Osteocyte (in vitro differentiated cells): ENCODE measurements at regions not wholly inside any gene's neighbourhood (a gene's known extent, or its start where the extent isn't known, plus 50 kb on each side); places are given as distances from the start of the nearest gene placed in this dataset.

ENCODE experiments used
- DNase-seq: peaks from one replicate; pipeline ENCODE4 v3.0.0; 2021; ENCODE audit warnings: mixed read lengths; ENCODE audit not compliant: unreplicated experiment; ENCODE audit errors: extremely low spot score
- H3K27ac Mint-ChIP-seq: one replicate; pipeline ENCODE4 v1.8.0; 2021; ENCODE audit warnings: mild to moderate bottlenecking, mixed read lengths; ENCODE audit not compliant: unreplicated experiment
- H3K27me3 Mint-ChIP-seq: one replicate; pipeline ENCODE4 v1.8.0; 2021; ENCODE audit warnings: mixed read lengths; ENCODE audit not compliant: unreplicated experiment
- H3K36me3 Mint-ChIP-seq: one replicate; pipeline ENCODE4 v1.8.0; 2021; ENCODE audit warnings: mixed read lengths; ENCODE audit not compliant: unreplicated experiment
- H3K4me1 Mint-ChIP-seq: one replicate; pipeline ENCODE4 v1.8.0; 2021; ENCODE audit warnings: mixed read lengths; ENCODE audit not compliant: unreplicated experiment
- H3K4me3 Mint-ChIP-seq: one replicate; pipeline ENCODE4 v1.8.0; 2021; ENCODE audit warnings: mild to moderate bottlenecking, moderate library complexity, mixed read lengths; ENCODE audit not compliant: unreplicated experiment
- H3K9me3 Mint-ChIP-seq: one replicate; pipeline ENCODE4 v1.8.0; 2021; ENCODE audit warnings: mixed read lengths; ENCODE audit not compliant: unreplicated experiment
- CTCF ChIP-seq: fragments of 200-600 bp; sonication (generic); IDR thresholded peaks from 2 replicates; pipeline ENCODE4 v1.5.0; 2021; ENCODE audit warnings: antibody characterized with exemption, mild to moderate bottlenecking, moderate library complexity

GRCh38 chr1:72915581-72915980 is 633.2 kb upstream of the NEGR1 start:
- H3K4me3 Mint-ChIP-seq = no peak overlapping the region
- H3K27me3 Mint-ChIP-seq = peaks cover 7% of the 10 kb centered on the region
- H3K36me3 Mint-ChIP-seq = no peaks in the 10 kb centered on the region
- H3K4me1 Mint-ChIP-seq = no peaks in the 10 kb centered on the region
- TF ChIP-seq CTCF = no peak
- DNase-seq = no peak
- H3K9me3 Mint-ChIP-seq = no peaks in the 10 kb centered on the region
- H3K27ac Mint-ChIP-seq = no peak overlapping the region

DNA sequence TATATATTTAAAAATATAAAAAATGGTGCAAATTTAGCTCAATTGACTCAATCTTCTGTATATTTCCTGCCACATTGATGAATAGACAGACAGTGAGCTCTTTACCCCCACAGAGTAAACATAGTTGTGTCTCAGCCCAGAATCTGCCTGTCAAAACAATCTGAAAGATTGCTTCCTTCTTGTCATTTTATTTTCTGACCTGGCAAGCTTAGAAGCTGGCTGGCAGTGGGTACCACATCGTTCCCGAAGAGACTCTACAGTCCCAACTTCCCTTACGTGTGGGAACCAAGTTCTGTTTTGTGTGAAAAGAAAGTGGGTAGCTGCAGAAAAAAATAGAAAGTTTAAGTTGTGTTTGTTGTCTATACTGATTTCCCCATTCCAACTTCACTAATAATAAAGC is 629.3 kb upstream of the NEGR1 start:
- Mint-ChIP-seq H3K27me3 (peaks cover 8% of the 10 kb centered on the region), H3K27ac (no peak overlapping the region), H3K36me3 (no peaks in the 10 kb centered on the region), H3K9me3 (no peaks in the 10 kb centered on the region), H3K4me3 (no peak overlapping the region), H3K4me1 (no peaks in the 10 kb centered on the region)
- no peak for DNase-seq
- no peak for TF ChIP-seq CTCF

GRCh38 chr1:72896256-72896655 is 613.9 kb upstream of the NEGR1 start:
- Mint-ChIP-seq H3K27me3 (peaks cover 3% of the 10 kb centered on the region), H3K4me3 (no peak overlapping the region), H3K9me3 (no peaks in the 10 kb centered on the region), H3K4me1 (no peaks in the 10 kb centered on the region), H3K27ac (no peak overlapping the region), H3K36me3 (no peaks in the 10 kb centered on the region)
- no peak for DNase-seq
- no peak for TF ChIP-seq CTCF

GRCh38 chr1:72892461-72892860 is 610.1 kb upstream of the NEGR1 start:
- H3K4me3 Mint-ChIP-seq = no peak overlapping the region
- no peak for DNase-seq

GRCh38 chr1:72891976-72892375 is 609.6 kb upstream of the NEGR1 start:
- no peak for TF ChIP-seq CTCF
- DNase-seq = no peak
- Mint-ChIP-seq H3K36me3 (no peaks in the 10 kb centered on the region), H3K4me3 (no peak overlapping the region), H3K27ac (no peak overlapping the region), H3K4me1 (no peaks in the 10 kb centered on the region), H3K9me3 (no peaks in the 10 kb centered on the region), H3K27me3 (peaks cover 6% of the 10 kb centered on the region)

More at GRCh38 chr1:72892461-72892860, 610.1 kb upstream of the NEGR1 start:
- Mint-ChIP-seq H3K27me3 (peaks cover 6% of the 10 kb centered on the region), H3K36me3 (no peaks in the 10 kb centered on the region), H3K4me1 (no peaks in the 10 kb centered on the region), H3K27ac (no peak overlapping the region), H3K9me3 (no peaks in the 10 kb centered on the region)
- TF ChIP-seq CTCF = no peak
